Common myeloid progenitor, CD34-positive (primary cell): ENCODE measurements at regions not wholly inside any gene's neighbourhood (a gene's known extent, or its start where the extent isn't known, plus 50 kb on each side); places are given as distances from the start of the nearest gene placed in this dataset.
"Not testable (repeated sequence)": the region's sequence is repeated elsewhere in the genome, so short reads cannot be mapped to it uniquely, and the experiment has no call there.

Experiments
- CTCF ChIA-PET: fragments of 350-600 bp; sonication (Branson Sonifier 250); formaldehyde crosslinking; loops from one replicate; lab custom pipeline; 2021; ENCODE audit warnings: antibody characterized with exemption; lab: Charles Lee
- POLR2A ChIA-PET: fragments of 350-600 bp; sonication (Branson Sonifier 250); formaldehyde crosslinking; loops from one replicate; lab custom pipeline; 2021; ENCODE audit warnings: antibody characterized with exemption; lab: Charles Lee
- DNase-seq, 3 donors: peaks; one replicate each; pipeline versions ENCODE4 v3.0.0 to v3.0.0-alpha.2; 2013
- H3K27ac ChIP-seq, 2 experiments: 1 replicate in 1 of 2; 2 replicates in 1 of 2; pipeline ENCODE4 v1.7.0; 2013; ENCODE audit warnings: inconsistent platforms in 2 of 2, low read length in 2 of 2, mild to moderate bottlenecking in 2 of 2, low read depth in 1 of 2, moderate library complexity in 1 of 2; ENCODE audit not compliant: severe bottlenecking in 2 of 2, insufficient read depth in 1 of 2, poor library complexity in 1 of 2
- H3K27me3 ChIP-seq, 5 experiments: replicated peaks in 2 of 5; 1 replicate in 3 of 5; 2 replicates in 2 of 5; pipeline versions ENCODE4 v1.6.1 to v1.7.0; 2013; ENCODE audit warnings: low read length in 4 of 5, mild to moderate bottlenecking in 2 of 5, moderate library complexity in 2 of 5, inconsistent platforms in 1 of 5; ENCODE audit not compliant: insufficient read depth in 5 of 5, control insufficient read depth in 4 of 5
- H3K36me3 ChIP-seq, 4 experiments: 1 replicate in 2 of 4; 2 replicates in 2 of 4; pipeline versions ENCODE4 v1.6.1 to v1.7.0; 2013; ENCODE audit warnings: low read length in 3 of 4, control low read depth in 1 of 4, mild to moderate bottlenecking in 1 of 4; ENCODE audit not compliant: control insufficient read depth in 4 of 4, insufficient read depth in 4 of 4
- H3K4me1 ChIP-seq, 4 experiments: 1 replicate in 3 of 4; 2 replicates in 1 of 4; pipeline versions ENCODE4 v1.6.1 to v1.7.1; 2013; ENCODE audit warnings: low read length in 3 of 4, mild to moderate bottlenecking in 3 of 4, control low read depth in 1 of 4, inconsistent platforms in 1 of 4, moderate library complexity in 1 of 4; ENCODE audit not compliant: control insufficient read depth in 4 of 4, insufficient read depth in 4 of 4; ENCODE audit errors: control extremely low read depth in 1 of 4
- H3K4me3 ChIP-seq, 7 experiments: 1 replicate in 4 of 7; 2 replicates in 3 of 7; pipeline versions ENCODE4 v1.5.1 to v1.7.0; 2013; ENCODE audit warnings: mild to moderate bottlenecking in 7 of 7, low read length in 6 of 7, moderate library complexity in 6 of 7, inconsistent platforms in 2 of 7, low read depth in 2 of 7, control low read depth in 1 of 7; ENCODE audit not compliant: insufficient read depth in 4 of 7, control insufficient read depth in 1 of 7; ENCODE audit errors: extremely low read depth in 1 of 7
- H3K9me3 ChIP-seq, 5 experiments: 1 replicate in 4 of 5; 2 replicates in 1 of 5; pipeline versions ENCODE4 v1.6.1 to v1.7.1; 2013; ENCODE audit warnings: low read length in 4 of 5, mild to moderate bottlenecking in 2 of 5, inconsistent platforms in 1 of 5, low read depth in 1 of 5, moderate library complexity in 1 of 5; ENCODE audit not compliant: control insufficient read depth in 4 of 5, insufficient read depth in 2 of 5; ENCODE audit errors: control extremely low read depth in 1 of 5
- WGBS: methylation state at CpG from one replicate; pipeline ENCODE4 v1.1.5; 2013; ENCODE audit not compliant: insufficient coverage; 5-methylcytosine and 5-hydroxymethylcytosine counted together

GRCh38 chrX:124426288-124427169 lies 80.2 kb downstream of the SH2D1A start:
- H3K36me3 ChIP-seq = no peaks in the 10 kb centered on the region
- POLR2A ChIA-PET = no interaction called here
- 73% methylated on average over 9 of the region's 9 CpGs for WGBS
- H3K9me3 ChIP-seq = peaks cover 0 to 4% (median 0%) of the 10 kb centered on the region in 5 experiments
- CTCF ChIA-PET = no interaction called here
- H3K4me3 ChIP-seq = no peak overlapping the region
- no peak overlapping the region for H3K27ac ChIP-seq
- no peaks in the 10 kb centered on the region for H3K27me3 ChIP-seq
- no peak for DNase-seq
- H3K4me1 ChIP-seq = no peaks in the 10 kb centered on the region

DNA sequence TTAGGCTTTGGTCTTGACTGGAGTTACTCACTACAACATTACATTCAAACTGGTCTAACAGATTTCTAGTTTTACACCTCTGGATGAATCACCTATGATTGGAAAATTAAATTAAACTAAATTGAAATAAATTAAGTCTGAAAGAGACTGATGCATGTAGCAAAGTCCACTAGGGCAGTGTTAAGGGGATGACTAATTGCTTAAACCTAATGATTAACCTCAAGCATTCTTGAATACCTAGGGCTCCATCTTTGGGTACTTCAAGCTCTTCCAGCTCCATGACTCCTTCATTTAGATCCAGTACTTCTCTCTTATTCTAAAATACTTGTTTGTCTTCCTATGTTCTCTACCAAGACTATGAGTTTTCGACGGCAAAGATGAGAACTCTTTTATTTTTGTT lies 86.8 kb downstream of the SH2D1A start:
- POLR2A ChIA-PET = no interaction called here
- H3K4me1 ChIP-seq = no peaks in the 10 kb centered on the region
- no peaks in the 10 kb centered on the region for H3K36me3 ChIP-seq
- DNase-seq = no peak
- no peaks in the 10 kb centered on the region for H3K27me3 ChIP-seq
- no peak overlapping the region for H3K27ac ChIP-seq
- H3K9me3 ChIP-seq = no peaks in the 10 kb centered on the region
- CTCF ChIA-PET = no interaction called here
- no CpG with 5 or more reads among the region's 2 CpGs for WGBS
- H3K4me3 ChIP-seq = no peak overlapping the region

- WGBS = 56% methylated on average over 1 of the region's 4 CpGs
- Histone ChIP-seq H3K36me3 (no peaks in the 10 kb centered on the region), H3K4me1 (no peaks in the 10 kb centered on the region), H3K4me3 (no peak overlapping the region), H3K27me3 (no peaks in the 10 kb centered on the region), H3K27ac (no peak overlapping the region), H3K9me3 (no peaks in the 10 kb centered on the region)
- ChIA-PET CTCF (interaction anchor here (0.9 kb wide), 1 partner anchor 12 kb away, joined by 3 read pairs; no protein-coding TSS in a partner anchor), POLR2A (no interaction called here)
- DNase-seq = no peak
Observed at GRCh38 chrX:124435616-124436015, 89.3 kb downstream of the SH2D1A start.

DNA sequence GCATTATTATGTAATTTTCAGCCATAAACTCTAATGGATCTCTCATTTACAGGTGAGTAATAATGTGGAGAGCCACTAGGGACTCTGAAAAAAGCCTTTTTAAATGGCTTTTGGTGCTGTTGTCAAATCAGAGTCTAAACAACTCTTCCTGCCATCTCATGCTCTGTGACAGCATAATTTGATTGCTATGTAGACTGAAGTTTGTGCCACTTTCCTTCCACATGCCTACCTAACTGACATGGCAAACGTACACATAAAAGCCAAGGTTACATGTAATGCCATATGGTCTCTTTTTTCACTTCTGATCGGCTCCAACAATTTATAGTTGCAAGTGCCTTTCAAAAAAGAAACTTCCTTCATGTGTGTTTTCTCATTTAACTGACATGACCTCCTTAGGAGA lies 94.3 kb downstream of the SH2D1A start:
- Histone ChIP-seq H3K36me3 (no peaks in the 10 kb centered on the region), H3K4me3 (no peak overlapping the region), H3K27ac (no peak overlapping the region), H3K4me1 (no peaks in the 10 kb centered on the region), H3K9me3 (no peaks in the 10 kb centered on the region), H3K27me3 (no peaks in the 10 kb centered on the region)
- CTCF ChIA-PET = no interaction called here
- no peak for DNase-seq
- WGBS = no CpG with 5 or more reads among the region's 2 CpGs
- POLR2A ChIA-PET = no interaction called here

DNA sequence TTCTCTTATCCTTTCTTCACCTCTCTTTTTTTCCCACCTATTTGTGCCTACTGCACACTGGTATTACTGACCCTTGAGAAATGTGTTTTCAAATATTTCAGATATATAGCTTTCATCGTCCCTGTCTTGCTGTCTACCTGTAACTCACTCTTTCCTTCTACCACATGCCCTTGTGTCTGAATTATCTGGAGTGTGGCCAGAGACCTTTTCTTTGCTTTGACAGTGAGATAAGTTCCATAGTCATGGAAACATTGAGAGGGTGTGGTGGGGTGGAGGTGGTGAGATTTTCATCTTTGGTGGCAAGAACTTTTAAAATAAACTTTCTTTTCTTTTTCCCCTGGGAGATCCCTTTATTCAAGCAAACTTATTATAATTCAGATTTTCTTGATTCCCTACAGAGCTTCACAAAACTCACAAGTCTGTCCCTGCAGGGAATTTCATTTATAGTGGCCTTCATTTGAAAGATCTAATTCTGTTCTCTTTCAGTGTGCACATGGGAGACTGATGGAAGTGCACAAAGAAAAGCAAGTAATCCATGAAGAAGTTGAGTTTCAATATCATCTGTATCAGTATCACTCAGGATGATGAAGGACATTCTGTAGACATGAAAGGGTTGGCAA lies 95.7 kb downstream of the SH2D1A start:
- H3K4me3 ChIP-seq = no peak overlapping the region
- H3K27ac ChIP-seq = no peak overlapping the region
- CTCF ChIA-PET = no interaction called here
- DNase-seq = no peak
- no peaks in the 10 kb centered on the region for H3K9me3 ChIP-seq
- no peaks in the 10 kb centered on the region for H3K36me3 ChIP-seq
- POLR2A ChIA-PET = no interaction called here
- no CpG with 5 or more reads among the region's 1 CpG for WGBS
- H3K4me1 ChIP-seq = no peaks in the 10 kb centered on the region
- no peaks in the 10 kb centered on the region for H3K27me3 ChIP-seq

GRCh38 chrX:124455966-124456365 lies 109.6 kb downstream of the SH2D1A start:
- no peak for DNase-seq
- no peaks in the 10 kb centered on the region for H3K36me3 ChIP-seq
- no peak overlapping the region for H3K4me3 ChIP-seq
- H3K9me3 ChIP-seq = no peaks in the 10 kb centered on the region
- H3K27ac ChIP-seq = no peak overlapping the region
- H3K27me3 ChIP-seq = no peaks in the 10 kb centered on the region
- ChIA-PET CTCF (no interaction called here), POLR2A (no interaction called here)
- H3K4me1 ChIP-seq = no peaks in the 10 kb centered on the region
- WGBS = 67% methylated on average over 1 of the region's 1 CpG

GRCh38 chrX:124459851-124460250 lies 113.5 kb downstream of the SH2D1A start:
- DNase-seq, H3K9me3 ChIP-seq, H3K27me3 ChIP-seq, H3K4me1 ChIP-seq, POLR2A ChIA-PET, H3K36me3 ChIP-seq, CTCF ChIA-PET, H3K27ac ChIP-seq, H3K4me3 ChIP-seq: not testable (repeated sequence)
